HepG2 (cell line): ENCODE measurements at regions not wholly inside any gene's neighbourhood (a gene's known extent, or its start where the extent isn't known, plus 50 kb on each side); places are given as distances from the start of the nearest gene placed in this dataset.

Source experiments
- ATAC-seq: fragments of 200-7000 bp; cut with Tn5 transposase; 3 replicates; pipeline ENCODE4 v1.9.1; 2020; ENCODE audit warnings: mild to moderate bottlenecking, moderate library complexity
- BruUV-seq: library from RNA; stranded (reverse); fragments of 400-500 nt; replicated peaks from 2 replicates; lab custom pipeline; 2021; lab: Mats Ljungman, UMichigan
- CTCF ChIA-PET: fragments of 300-600 bp; formaldehyde crosslinking; extraction: SDS; loops from one replicate; lab custom pipeline; 2021; ENCODE audit warnings: low total read pairs, inconsistent platforms, low intra/inter-chr PET ratio; lab: Yijun Ruan, JAX
- POLR2A ChIA-PET: fragments of 350-600 bp; sonication (Branson Sonifier 250); formaldehyde crosslinking; loops from one replicate; lab custom pipeline; 2020; ENCODE audit warnings: antibody characterized with exemption, inconsistent platforms; lab: Yijun Ruan, JAX
- DNase-seq: peaks from one replicate; pipeline ENCODE4 v3.0.0-alpha.2; 2015; ENCODE audit warnings: low spot score
- FAIRE-seq: peaks from 3 replicates; lab custom pipeline; 2011; peaks lifted over from hg19 to GRCh38; lab: Jason Lieb, UNC
- H2AFZ ChIP-seq: one replicate; pipeline ENCODE4 v1.6.1; 2011; ENCODE audit warnings: low read length, inconsistent platforms
- H3K27ac ChIP-seq: fragments of 300-600 bp; 3 replicates; pipeline ENCODE4 v1.8.0; 2011; ENCODE audit warnings: mixed run types, mild to moderate bottlenecking, mixed read lengths, low read length, inconsistent platforms; ENCODE audit not compliant: insufficient read depth; ENCODE audit errors: extremely low read length
- H3K27me3 ChIP-seq, 2 experiments: fragments of 200-600 bp in 1 of 2; 2 replicates in 1 of 2; 3 replicates in 1 of 2; pipeline versions ENCODE4 v1.6.0 to v1.8.0; 2011; ENCODE audit warnings: low read length in 2 of 2, mild to moderate bottlenecking in 2 of 2, moderate library complexity in 2 of 2, inconsistent platforms in 1 of 2; ENCODE audit not compliant: insufficient read depth in 2 of 2, control insufficient read depth in 1 of 2
- H3K36me3 ChIP-seq, 2 experiments: fragments of 200-600 bp in 1 of 2; replicated peaks in 1 of 2; 2 replicates in 1 of 2; 3 replicates in 1 of 2; pipeline versions ENCODE4 v1.5.1 to v1.8.0; 2011; ENCODE audit warnings: low read length in 2 of 2, inconsistent platforms in 1 of 2; ENCODE audit not compliant: insufficient read depth in 2 of 2, control insufficient read depth in 1 of 2
- H3K4me1 ChIP-seq: 2 replicates; pipeline ENCODE4 v1.5.1; 2012; ENCODE audit warnings: low read length, inconsistent platforms; ENCODE audit not compliant: insufficient read depth
- H3K4me2 ChIP-seq: 2 replicates; pipeline ENCODE4 v1.6.0; 2011; ENCODE audit warnings: low read depth, low read length, inconsistent platforms
- H3K4me3 ChIP-seq, 3 experiments: fragments of 200-600 bp in 1 of 3; sonication (generic), shearing (Covaris generic) in 1 of 3; replicated peaks in 1 of 3; 2 replicates each; pipeline ENCODE4 v1.5.1; 2011 to 2016; ENCODE audit warnings: low read length in 3 of 3, inconsistent platforms in 2 of 3, low read depth in 2 of 3, mild to moderate bottlenecking in 2 of 3, control low read depth in 1 of 3, mixed read lengths in 1 of 3; ENCODE audit not compliant: insufficient read depth in 1 of 3
- H3K79me2 ChIP-seq: one replicate; pipeline ENCODE4 v1.6.1; 2011; ENCODE audit warnings: low read length, inconsistent platforms; ENCODE audit not compliant: insufficient read depth
- H3K9ac ChIP-seq: 2 replicates; pipeline ENCODE4 v1.6.0; 2011; ENCODE audit warnings: mild to moderate bottlenecking, low read depth, low read length, inconsistent platforms; ENCODE audit not compliant: insufficient read depth
- H3K9me3 ChIP-seq: 2 replicates; pipeline ENCODE4 v1.5.1; 2012; ENCODE audit warnings: mild to moderate bottlenecking, low read length
- H4K20me1 ChIP-seq: 2 replicates; pipeline ENCODE4 v1.6.0; 2011; ENCODE audit warnings: inconsistent platforms, mild to moderate bottlenecking, low read length, moderate library complexity; ENCODE audit not compliant: insufficient read depth
- DRAP1 ChIP-seq: IDR thresholded peaks from 2 replicates; pipeline ENCODE4 v1.6.1; 2016; ENCODE audit warnings: missing genetic modification reagents, missing compliant biosample characterization
- MAFK ChIP-seq, 2 experiments: IDR thresholded peaks in 1 of 2; conservative IDR thresholded peaks in 1 of 2; 2 replicates each; pipeline ENCODE4 v1.6.1; 2011; ENCODE audit warnings: improper control_type of control experiment in 2 of 2, low read length in 2 of 2
- MYC ChIP-seq: sonication (generic); formaldehyde crosslinking; IDR thresholded peaks from 2 replicates; pipeline ENCODE4 v1.9.0; 2021; ENCODE audit warnings: missing genetic modification reagents, borderline replicate concordance
- RBAK ChIP-seq: sonication (generic); formaldehyde crosslinking; IDR thresholded peaks from 2 replicates; pipeline ENCODE4 v1.5.1; 2020; ENCODE audit warnings: mild to moderate bottlenecking, missing genetic modification reagents
- ZBTB42 ChIP-seq: sonication (generic); formaldehyde crosslinking; IDR thresholded peaks from 2 replicates; pipeline ENCODE4 v1.5.0; 2020; ENCODE audit warnings: mild to moderate bottlenecking, missing genetic modification reagents
- ZHX2 ChIP-seq, 2 experiments: sonication (generic) in 1 of 2; formaldehyde crosslinking in 1 of 2; IDR thresholded peaks; 2 replicates each; pipeline versions ENCODE4 v1.6.1 to v1.9.0; 2014 to 2022; ENCODE audit warnings: antibody characterized with exemption in 1 of 2, borderline replicate concordance in 1 of 2, inconsistent platforms in 1 of 2, low read depth in 1 of 2, missing genetic modification reagents in 1 of 2
- ZNF460 ChIP-seq: sonication (generic); formaldehyde crosslinking; IDR thresholded peaks from 2 replicates; pipeline ENCODE4 v1.5.1; 2020; ENCODE audit warnings: missing genetic modification reagents, mild to moderate bottlenecking, borderline replicate concordance
- ZNF710 ChIP-seq: sonication (generic); formaldehyde crosslinking; IDR thresholded peaks from 2 replicates; pipeline ENCODE4 v1.5.0; 2020; ENCODE audit warnings: mild to moderate bottlenecking, missing genetic modification reagents, borderline replicate concordance
- ZNF768 ChIP-seq: sonication (generic); formaldehyde crosslinking; IDR thresholded peaks from 2 replicates; pipeline ENCODE4 v1.4.0; 2020; ENCODE audit warnings: missing genetic modification reagents
- WGBS: methylation state at CpG from one replicate; pipeline ENCODE4 v1.1.6; 2017; ENCODE audit warnings: low lambda C conversion rate; 5-methylcytosine and 5-hydroxymethylcytosine counted together
- in situ Hi-C: cut with HindIII; loops from 2 replicates; pipeline ENCODE4 v1.10.0; 2017; ENCODE audit warnings: low pct_unique_long_range_greater_than_20kb; ENCODE audit not compliant: extremely low pct_ligation_motif_present
- intact Hi-C: fragments of 100-400 bp; cut with micrococcal nuclease; formaldehyde crosslinking; loops from one replicate; pipeline ENCODE4 v1.10.0; 2022; ENCODE audit not compliant: unreplicated experiment

DNA sequence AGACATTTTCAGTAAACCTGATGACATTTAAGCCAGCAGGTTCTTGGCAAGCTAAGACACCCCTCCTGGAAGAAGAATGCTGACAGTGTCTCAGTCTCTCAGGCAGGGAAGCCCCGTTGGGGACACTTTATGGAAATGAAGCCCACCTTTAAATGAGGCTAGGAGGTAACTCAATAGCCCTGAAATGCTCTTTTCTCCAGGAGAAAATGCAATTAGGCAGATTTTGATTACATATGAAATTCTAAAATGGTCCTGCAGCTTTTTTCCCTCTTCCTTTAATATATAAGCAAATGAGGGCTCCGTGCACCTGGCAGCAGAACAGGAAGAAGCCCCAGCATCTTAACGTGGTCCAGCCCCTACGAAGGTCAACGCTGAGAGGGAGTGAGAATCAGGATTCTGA, 65.8 kb upstream of the CHST15 start:
- 0 out of 4 replicates have a peak, but pooled peaks of 1 of the 2 experiments have one; percentile 4 for TF ChIP-seq MAFK (conservative IDR thresholded peaks at IDR 0.05 in 1 of 2, IDR thresholded peaks at IDR 0.05 in 1 of 2; ENCODE audit: low read length in 2 of 2)
- TF ChIP-seq ZBTB42, result no peak
- TF ChIP-seq, all 625 proteins: peak for 1
- H4K20me1 ChIP-seq, result no peaks in the 10 kb centered on the region
- ATAC-seq, result no peak
- WGBS, result 6% methylated on average over 5 of the region's 5 CpGs
- H3K9me3 ChIP-seq, result no peaks in the 10 kb centered on the region
- FAIRE-seq, result no peak
- no peak for DNase-seq
- POLR2A ChIA-PET, result no interaction called here
- peaks cover 22% of the 10 kb centered on the region for H3K4me1 ChIP-seq
- no TSS peak for BruUV-seq
- intact Hi-C loops, result loop anchor here (10.0 kb wide), 2 partner anchors 134 to 164 kb away; no protein-coding TSS in a partner anchor
- H3K36me3 ChIP-seq, result no peaks in the 10 kb centered on the region
- in situ Hi-C loops, result no loop called here
- H3K4me2 ChIP-seq, result no peak overlapping the region
- CTCF ChIA-PET, result no interaction called here
- no peak overlapping the region for H3K9ac ChIP-seq
- H3K4me3 ChIP-seq, result no peak overlapping the region
- no peak overlapping the region for H2AFZ ChIP-seq
- peaks cover 5 to 31% of the 10 kb centered on the region in 2 experiments; a peak in 4 of 5 replicates for H3K27me3 ChIP-seq
- H3K27ac ChIP-seq, result no peak overlapping the region
- H3K79me2 ChIP-seq, result no peaks in the 10 kb centered on the region

GRCh38 chr10:124158592-124158991, 65.2 kb upstream of the CHST15 start:
- Histone ChIP-seq H3K36me3 (no peaks in the 10 kb centered on the region), H2AFZ (no peak overlapping the region), H3K9me3 (no peaks in the 10 kb centered on the region), H3K79me2 (no peaks in the 10 kb centered on the region), H3K27me3 (peaks cover 5 to 28% of the 10 kb centered on the region in 2 experiments; a peak in 4 of 5 replicates), H3K27ac (no peak overlapping the region), H4K20me1 (no peaks in the 10 kb centered on the region), H3K9ac (no peak overlapping the region), H3K4me3 (no peak overlapping the region), H3K4me1 (peaks cover 25% of the 10 kb centered on the region), H3K4me2 (no peak overlapping the region)
- no TSS peak for BruUV-seq
- peak; percentile 22; the same call in 1 of the 3 replicates for ATAC-seq
- intact Hi-C loops (loop anchor here (10.0 kb wide), 2 partner anchors 134 to 164 kb away; no protein-coding TSS in a partner anchor), in situ Hi-C loops (no loop called here)
- 6% methylated on average over 6 of the region's 8 CpGs for WGBS
- FAIRE-seq, result no peak
- ChIA-PET POLR2A (no interaction called here), CTCF (no interaction called here)
- no peak for DNase-seq
- TF ChIP-seq ZNF460 (CRISPR knock-in tag) (no peak), DRAP1 (CRISPR knock-in tag) (no peak), ZHX2 (IDR thresholded peaks at IDR 0.05; ENCODE audit: low read depth) (no peak), ZHX2 (CRISPR knock-in tag; IDR thresholded peaks at IDR 0.05; ENCODE audit: borderline replicate concordance) (no peak), RBAK (no peak), ZNF710 (no peak), MYC (CRISPR knock-in tag) (no peak), ZNF768 (no peak)
